GM21576 (cell line): ENCODE measurements at regions not wholly inside any gene's neighbourhood (a gene's known extent, or its start where the extent isn't known, plus 50 kb on each side); places are given as distances from the start of the nearest gene placed in this dataset.

Experiments used
- ATAC-seq: cut with Tn5 transposase; IDR thresholded peaks from one replicate; pipeline ENCODE4 v1.9.1; 2021; ENCODE audit warnings: mild to moderate bottlenecking, moderate library complexity; ENCODE audit not compliant: unreplicated experiment

DNA sequence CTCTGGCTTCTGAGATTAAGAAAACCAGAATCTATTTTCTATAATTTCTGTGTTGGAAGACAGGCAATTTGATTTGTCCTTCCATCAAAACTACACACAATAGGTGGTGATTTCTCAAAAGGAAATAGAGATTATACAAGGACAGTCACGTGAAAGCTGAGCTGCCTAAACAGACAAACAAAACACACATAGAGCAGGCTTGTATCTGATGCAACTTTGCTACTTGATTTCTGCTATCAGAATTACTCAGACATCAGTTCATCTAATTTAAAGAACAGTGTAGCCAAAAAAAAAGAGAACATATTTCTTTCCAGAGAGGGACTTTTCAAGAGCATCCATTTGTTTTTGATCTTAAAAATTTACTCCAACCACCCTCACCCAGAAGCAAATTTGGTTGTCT, 2128.3 kb upstream of the C9orf72 start:
- no peak for ATAC-seq

DNA sequence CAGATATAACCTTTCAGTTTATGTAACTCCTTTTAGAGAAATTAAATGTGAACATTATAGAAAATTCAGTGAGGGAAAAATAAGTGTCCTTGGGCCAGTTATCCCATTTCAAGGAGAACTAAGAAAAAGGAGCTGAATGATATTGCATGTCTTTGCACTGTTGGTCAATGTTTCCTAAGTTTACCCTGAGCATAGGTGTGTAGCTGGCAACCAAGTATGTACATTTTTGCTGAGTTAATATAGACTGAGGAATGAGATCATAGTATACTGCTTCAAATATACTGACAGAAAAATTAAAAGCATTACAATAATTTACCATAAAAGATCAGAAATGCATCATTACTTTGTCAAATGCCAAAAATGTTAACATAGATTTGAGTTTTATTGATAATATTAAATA, 2128.7 kb upstream of the C9orf72 start:
- ATAC-seq: no peak

DNA sequence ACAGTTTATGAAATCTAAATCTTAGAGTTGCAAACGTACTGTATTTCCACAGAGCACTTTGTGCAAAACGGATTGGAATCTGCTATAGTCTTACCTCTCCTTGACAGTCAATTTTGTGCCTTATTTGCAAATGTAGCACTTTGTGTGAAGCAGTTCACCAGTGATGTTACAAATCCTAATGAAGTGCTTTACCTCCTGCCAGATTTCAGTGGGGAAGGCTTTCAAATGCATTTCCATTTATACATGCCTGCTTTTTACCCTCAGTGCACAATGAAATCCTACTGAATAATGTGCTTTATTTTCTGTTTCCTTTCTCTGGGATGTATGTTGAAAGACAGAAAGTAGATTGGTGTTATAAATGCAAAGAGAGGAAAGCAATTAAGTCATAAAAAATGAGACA, 2141.6 kb upstream of the C9orf72 start:
- ATAC-seq: no peak

DNA sequence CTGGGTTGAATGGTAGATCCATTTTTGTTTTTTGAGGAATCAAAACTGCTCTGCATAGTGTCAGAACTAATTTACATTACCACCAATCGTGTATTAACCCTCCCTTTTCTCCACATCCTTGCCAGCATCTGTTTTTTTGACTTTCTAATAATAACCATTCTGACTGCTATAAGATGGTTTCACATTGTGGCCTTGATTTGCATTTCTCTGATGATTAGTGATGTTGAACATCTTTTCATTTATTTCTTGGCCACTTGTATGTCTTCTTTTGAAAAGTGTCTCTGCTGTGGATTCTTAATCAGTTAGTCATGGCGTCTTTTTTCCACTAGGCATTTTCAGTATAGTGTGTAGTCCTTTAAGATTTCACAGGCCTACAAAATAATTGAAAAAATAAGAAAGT, 2144.3 kb upstream of the C9orf72 start:
- no peak for ATAC-seq

DNA sequence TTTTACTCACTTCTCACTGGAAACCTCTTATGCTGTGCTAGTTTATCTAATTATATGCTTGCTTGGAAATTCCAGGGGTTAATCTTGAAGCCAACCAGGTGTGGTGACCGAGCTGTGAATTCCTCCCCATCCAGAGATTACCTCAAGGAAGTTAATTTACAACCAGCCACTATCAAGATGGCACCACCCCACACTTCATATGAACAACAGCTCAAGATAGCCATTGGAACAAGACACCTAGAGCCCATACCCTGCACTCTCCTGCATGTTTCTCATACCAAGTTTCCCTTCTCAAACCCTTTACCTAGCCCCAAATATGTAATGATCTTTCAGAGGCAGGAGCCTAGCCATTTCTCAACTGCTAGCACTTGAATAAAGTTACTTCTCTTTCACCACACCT, 2156.9 kb upstream of the C9orf72 start:
- no peak for ATAC-seq

DNA sequence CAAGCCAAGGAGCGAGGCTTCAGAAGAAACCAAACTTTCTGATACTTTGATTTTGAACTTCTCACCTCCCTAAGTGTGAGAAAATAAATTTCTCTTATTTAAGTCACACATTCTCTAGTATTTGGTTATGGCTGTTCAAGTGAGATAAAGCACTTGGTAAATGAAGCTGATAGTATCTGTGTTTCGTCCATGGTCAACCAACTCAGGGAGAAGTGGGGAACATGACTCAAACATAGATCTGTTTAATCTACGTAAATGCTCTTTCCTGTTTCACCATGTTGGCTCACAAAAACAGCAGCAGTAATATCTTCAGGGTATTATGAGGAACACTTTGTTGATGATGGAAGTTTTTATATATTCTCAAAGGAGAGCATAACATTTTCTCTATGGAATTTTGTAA, 2167.2 kb upstream of the C9orf72 start:
- ATAC-seq: no peak

DNA sequence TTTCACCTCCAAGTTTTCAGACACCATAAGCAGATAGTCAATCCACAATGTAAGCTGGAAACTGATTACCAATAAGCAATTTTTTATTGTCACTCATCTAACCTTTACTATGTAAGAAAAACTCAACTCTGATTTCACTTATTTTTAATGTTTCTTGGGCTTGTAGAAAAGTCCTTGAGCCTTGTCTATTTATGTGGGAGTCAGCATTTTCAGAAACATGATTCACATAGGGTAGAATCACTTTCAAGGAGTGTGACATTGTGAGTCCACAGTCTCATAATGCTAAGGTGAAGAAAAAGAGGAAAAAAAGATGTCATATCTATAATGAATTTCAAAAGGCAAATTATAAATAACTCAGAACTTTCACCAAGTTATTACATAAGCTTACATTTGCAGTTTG, 2167.9 kb upstream of the C9orf72 start:
- ATAC-seq: no peak

DNA sequence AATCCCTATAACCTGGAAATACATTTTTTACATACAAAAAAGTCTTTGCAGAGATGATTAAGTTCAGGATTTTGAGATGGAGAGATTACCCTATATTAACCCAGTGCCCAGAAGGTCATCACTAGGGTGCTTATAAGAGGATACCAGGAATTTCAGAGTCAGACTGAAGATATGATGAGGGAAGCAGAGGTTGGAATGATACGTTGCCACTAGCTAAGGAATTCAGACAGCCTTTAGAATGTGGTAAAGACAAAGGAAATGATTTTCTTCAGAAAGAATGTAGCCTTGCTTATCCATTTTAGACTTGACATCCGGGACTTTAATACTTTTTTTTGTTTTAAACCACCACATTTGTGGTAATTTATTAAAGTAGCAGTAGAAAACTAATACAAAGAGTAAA, 2176.8 kb upstream of the C9orf72 start:
- ATAC-seq: no peak

DNA sequence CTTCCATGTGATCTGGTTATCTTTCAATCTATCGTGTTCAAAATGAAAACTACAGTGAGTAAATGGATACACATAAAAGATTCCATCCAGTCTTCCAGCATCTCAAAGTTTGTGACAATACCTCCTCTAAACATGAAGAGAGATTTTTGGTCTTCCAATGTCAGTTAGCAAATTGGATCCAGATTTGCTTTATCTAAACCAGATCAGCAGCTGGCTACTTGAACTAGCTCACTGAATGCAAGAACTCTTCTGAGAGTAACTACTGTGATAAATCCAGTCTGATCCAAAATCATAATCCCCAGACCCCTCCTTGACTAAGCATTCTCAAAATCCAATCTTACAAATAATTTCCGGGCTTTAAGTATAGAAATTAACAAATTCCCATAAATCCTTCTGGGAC, 2177.9 kb upstream of the C9orf72 start:
- ATAC-seq: no peak

DNA sequence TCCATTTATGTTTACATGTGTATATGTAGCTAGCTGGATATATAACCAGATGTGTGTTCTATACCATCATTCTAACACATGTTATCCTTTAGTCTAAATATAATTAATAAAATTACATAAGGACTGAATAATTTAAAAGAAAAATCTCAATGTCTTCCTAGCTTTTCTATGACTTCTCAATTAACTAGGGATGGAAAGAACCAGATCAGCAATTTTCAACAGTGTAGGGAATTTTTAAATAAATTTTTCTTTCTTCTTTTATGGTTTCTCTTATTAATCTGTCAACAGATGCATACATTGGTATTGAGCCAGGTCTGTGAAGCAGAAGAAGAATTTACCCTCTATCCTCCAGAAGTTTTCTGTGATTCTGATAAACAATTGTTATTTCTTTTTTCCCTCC, 2180.4 kb upstream of the C9orf72 start:
- no peak for ATAC-seq

DNA sequence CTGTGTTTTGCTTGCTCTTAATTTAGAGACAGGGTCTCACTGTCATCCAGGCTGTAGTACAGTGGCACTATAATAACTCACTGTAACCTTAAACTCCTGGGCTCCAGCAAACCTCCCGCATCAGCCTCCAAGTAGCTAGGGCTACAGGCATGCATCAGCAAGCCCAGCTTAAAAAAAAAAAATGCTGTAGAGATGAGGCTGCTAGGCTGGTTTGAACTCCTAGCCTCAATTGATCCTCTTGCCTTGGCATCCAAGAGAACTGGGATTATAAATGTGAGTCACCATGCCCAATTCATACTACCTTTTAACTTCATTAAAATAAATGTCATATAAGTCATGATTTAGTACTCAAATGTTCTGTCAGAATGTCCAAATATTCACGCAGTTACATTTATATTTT, 2195.7 kb upstream of the C9orf72 start:
- no peak for ATAC-seq

DNA sequence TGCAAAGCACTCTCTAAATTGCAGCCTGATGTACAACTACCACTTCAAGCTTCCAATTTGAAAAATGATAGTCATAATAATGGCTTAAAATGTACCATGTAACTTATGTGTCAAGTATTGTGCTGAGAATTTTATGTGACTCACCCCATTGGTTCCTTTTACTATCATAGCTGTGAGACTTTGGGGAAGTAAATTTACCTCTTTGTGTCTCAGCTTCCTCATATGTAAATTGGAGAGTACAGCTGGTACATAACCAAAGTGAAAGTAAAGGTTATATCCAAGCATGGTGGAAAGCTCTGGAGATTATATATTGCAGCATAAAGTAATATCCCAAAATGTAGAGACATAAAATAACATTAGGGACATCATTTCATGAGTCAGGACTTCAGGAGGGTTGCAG, 2200.4 kb upstream of the C9orf72 start:
- ATAC-seq: no peak

DNA sequence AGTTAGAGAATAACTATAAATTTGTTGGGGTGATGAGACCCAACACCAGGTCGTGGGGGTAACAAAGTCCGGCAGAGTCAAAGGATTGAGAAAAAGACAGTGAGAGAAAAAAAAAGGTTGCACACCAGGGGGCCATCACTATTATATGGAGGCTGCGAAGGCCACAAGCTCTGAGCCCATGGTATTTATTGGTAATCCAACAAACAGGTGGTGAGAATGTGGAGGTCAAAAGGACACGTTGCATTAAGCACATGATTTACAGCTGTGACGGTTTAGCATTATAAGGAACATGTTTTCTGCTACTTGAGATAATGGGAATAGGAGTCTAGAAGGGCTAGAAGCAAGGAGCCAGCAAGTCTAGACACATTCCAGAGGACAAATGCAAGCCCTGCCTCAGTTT, 2202.2 kb upstream of the C9orf72 start:
- ATAC-seq: no peak

DNA sequence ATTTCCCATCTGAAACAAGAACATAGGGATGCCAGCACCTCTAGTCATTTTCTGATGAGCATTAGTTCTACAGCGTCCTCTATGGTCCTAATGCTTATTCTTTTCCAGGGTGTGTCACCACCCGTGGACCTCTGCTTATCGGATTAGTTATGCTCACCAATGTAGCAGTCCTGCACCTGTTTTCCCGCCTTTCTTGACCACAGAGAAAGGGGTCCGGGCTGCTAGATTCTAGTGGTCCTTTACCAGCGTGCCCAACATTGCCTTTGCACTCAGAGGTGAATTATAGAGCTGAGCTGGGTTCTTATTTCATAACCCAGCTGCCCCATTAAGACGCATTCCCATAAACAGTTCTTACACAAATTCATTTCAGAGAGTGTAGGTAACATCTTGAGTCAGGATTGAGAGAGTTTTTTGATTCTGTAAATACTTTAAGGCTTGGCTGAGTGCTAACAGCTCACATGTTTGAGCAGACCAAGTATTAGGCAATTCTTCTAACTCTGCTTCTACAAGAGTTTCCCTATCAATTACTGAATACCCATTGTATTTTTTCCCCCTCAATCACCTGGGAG, 2205.1 kb upstream of the C9orf72 start:
- no peak for ATAC-seq

DNA sequence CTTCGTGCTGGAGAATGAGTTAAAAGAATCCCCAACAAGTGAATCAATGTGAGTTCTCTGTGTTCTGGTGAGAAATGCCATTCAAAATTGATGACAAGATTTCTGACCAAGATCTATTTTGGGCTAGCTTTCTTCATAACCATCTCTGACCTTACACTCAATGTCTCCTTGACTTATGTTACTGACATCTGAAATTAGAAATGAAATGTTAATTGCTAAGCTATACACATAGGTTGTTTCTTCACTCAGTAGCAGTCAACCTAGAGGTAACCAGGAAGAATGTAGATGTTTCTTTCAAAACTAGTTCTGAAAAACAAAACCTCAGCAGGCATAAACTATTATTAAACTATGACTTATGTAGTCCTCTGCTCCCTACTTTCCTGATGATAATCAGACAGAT, 2220.7 kb upstream of the C9orf72 start:
- ATAC-seq: no peak

DNA sequence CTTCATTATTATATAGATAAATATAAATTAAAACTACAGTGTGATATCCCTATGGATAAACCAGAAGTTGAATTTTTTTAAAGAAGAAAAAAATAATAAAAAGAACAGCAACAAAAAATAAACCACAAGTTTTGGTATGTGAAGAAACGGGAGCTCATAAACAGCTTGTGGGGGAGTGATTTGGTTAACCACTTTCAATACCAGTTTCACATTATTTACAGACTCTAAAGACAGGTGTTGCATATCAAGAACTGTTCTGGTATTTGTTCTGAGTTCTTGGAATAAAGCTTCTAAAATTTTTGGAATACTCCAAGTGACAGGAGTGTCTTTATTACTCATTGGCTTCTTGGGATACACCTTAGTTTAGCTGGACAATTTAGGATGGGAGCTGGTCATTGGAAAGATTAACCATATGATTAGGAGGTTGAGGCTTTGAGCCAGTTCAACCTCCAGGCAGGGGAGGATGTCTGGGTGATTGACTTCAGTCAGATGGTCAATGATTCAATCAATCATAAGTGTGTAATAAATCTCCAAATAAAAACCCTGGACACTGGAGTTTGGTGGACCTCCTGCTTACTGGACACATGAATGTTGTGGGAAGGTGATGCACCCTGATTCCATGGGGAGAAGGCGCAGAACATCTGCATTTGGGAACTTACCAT, 2223.1 kb upstream of the C9orf72 start:
- no peak for ATAC-seq

DNA sequence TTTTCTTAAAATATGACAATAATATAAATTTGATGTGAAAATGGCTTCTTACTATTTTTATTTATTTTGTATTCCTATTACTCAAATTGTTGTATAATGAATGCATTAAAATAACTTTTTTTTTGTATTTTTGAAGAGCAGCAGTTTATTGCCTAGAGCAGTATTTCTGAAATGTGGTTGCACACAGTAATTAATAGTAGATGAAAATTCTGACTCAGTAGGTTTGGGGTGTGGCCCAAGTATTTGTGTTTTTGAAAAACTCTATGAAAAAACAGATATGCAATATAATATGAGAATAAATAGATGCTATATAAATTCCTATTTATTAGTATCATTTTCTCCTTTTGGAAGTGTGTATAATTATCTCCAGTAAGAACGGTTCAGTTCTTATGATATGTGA, 2225.3 kb upstream of the C9orf72 start:
- ATAC-seq: no peak

DNA sequence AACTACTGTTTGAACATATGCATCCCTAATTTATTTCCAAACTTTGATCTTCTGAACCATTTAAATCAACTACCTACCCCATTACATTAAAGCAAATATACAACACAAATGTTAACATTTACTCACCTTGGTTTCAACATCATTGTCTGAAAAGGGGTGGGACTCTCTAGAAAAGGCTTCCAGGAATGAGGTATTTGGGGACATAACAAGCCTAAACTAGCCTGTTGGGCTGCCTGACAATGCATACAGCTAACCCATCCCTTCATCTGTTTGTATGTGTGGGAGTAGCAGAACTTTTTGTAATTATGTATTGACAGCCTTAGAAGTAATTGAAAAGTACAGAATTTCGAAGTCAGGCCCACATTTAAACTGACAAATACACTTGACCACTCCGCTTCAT, 2225.9 kb upstream of the C9orf72 start:
- no peak for ATAC-seq

DNA sequence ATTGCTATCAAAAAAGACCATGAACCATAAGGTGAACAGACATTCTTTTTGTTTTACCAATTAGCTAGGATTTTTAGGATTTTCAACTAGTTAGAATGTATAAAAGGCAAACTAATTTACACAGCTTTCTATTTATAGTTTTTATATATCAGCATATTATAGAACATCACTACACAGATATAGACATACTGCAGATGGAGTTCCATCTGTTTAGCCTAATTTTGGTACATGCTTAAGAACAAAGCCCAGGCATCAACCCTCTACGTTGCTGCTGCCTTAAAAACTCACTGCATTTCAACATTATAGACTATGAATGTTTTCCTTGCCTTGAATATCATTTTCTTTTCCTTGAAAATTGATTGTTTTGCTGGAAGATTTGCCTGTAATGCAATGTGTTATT, 2227.5 kb upstream of the C9orf72 start:
- no peak for ATAC-seq

DNA sequence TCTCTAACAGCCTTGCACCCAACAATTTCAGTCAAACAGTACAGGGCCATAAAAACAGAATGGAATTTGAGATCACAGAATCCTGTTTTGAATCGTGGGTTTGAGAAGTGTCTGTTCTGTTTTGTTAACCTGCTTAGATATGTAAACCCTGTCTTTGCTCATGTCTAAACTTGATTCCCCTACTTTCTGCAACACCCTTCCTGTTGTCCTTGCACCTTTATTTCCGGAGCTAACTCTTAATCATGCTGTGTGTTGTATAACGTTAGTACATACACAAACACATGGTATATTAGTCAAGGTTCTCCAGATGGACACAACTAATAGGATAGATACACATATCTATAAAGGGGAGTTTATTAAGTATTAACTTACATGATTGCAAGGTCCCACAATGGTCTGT, 2229.2 kb upstream of the C9orf72 start:
- ATAC-seq: no peak

DNA sequence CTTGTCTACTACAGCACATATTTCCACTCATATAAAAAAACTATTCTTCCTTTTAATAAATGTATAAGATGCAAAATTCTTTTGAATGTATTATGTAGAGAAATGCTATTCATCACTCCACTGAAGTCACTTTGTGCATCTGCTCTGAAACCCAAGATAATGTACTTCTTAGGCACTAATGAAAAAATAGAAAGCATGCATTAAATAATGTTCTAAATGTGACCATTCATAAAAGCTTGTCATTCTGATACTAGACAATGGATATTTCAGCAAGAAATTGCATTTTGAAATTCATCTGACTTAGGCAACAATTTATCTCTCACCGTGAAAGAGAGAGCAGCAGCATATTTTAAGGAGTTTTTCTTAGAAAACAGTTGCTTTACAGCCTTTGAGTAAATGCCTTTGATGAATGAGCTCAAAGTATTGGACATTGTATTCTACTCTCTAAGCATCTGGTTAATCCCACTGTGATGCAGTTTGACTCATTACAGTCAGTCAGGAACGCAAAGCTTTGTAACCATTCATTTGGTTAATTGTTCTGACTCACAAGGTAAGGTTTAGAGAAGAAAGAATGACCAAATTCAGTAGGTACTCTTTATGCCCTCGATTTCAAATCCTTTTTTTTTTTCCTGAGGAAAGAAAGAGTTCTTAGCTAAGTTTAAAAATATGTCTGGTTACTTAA, 2233.8 kb upstream of the C9orf72 start:
- no peak for ATAC-seq

DNA sequence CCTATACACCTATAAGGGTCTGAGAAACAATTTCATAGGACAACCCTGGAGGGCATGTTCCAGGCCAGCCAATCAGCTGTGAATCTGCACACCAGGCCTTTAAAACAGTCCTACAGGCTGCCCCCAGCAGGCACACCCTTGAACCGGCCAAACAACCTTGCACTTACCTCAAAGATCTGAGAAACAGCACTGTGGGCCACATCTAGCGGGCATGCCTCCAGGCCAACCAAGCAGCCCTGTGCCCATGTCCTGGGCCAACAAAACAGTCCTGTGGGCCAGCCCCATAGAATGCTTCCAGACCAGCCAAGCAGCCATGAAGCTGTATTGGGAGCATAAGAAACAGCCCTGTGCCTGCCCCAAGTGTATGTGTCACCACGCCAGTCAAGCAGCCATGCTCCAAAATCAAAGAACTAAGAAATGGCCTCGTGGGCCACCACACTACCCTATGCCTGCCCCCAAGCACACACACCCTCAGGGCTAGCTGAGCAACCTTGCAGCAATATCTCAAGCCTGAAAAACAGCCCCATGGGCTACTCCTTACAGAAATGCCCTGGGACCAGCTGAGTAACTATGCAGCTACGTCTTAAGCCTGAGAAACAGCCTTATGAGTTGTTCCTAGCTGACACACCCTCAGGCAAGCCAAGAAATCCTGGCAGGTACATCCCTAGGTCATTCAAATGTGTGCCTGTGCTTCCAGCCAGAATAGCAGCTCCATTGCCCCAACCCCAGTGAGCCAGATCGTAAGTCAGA, 2243.8 kb upstream of the C9orf72 start:
- ATAC-seq: no peak
